ENCODE measurements at regions not wholly inside any gene's neighbourhood (a gene's known extent, or its start where the extent isn't known, plus 50 kb on each side); places are given as distances from the start of the nearest gene placed in this dataset.

DNA sequence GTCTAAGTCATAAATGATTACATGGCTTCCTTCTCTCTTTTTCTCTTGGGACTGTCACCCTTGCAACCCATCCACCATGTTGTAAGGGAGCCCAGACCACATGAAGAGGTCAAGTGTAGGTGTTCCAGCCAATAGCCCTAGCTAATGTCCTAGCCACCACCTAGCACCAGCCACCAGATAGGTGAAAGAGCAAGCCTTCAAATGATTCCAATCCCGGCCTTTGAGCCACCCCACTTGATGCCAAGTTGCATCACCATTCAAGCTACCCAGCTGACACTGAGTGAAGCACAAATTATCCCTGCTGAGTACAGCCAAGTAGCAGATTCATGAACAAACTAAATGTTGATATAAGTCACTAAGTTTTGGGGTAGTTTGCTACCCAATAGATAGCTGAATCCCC, 274.3 kb downstream of the BCOR start:
- TF ChIP-seq, protein P1, sequence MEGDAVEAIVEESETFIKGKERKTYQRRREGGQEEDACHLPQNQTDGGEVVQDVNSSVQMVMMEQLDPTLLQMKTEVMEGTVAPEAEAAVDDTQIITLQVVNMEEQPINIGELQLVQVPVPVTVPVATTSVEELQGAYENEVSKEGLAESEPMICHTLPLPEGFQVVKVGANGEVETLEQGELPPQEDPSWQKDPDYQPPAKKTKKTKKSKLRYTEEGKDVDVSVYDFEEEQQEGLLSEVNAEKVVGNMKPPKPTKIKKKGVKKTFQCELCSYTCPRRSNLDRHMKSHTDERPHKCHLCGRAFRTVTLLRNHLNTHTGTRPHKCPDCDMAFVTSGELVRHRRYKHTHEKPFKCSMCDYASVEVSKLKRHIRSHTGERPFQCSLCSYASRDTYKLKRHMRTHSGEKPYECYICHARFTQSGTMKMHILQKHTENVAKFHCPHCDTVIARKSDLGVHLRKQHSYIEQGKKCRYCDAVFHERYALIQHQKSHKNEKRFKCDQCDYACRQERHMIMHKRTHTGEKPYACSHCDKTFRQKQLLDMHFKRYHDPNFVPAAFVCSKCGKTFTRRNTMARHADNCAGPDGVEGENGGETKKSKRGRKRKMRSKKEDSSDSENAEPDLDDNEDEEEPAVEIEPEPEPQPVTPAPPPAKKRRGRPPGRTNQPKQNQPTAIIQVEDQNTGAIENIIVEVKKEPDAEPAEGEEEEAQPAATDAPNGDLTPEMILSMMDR (IDR thresholded peaks at IDR 0.05): no peak
- TF ChIP-seq POLR2A (IDR thresholded peaks at IDR 0.05): no peak

Data from body of pancreas (tissue), 4 donors.